H9 (cell line): ENCODE measurements at regions not wholly inside any gene's neighbourhood (a gene's known extent, or its start where the extent isn't known, plus 50 kb on each side); places are given as distances from the start of the nearest gene placed in this dataset.

Experiments
- DNase-seq: peaks from one replicate; pipeline ENCODE4 v3.0.0-alpha.2; 2017
- H2AFZ ChIP-seq: one replicate; pipeline ENCODE4 v1.6.1; 2013; ENCODE audit warnings: mild to moderate bottlenecking, low read length, control low read depth, moderate library complexity
- H2AK5ac ChIP-seq: 2 replicates; pipeline ENCODE4 v1.6.1; 2013; ENCODE audit warnings: low read length, control low read depth, mixed read lengths; ENCODE audit not compliant: insufficient read length
- H2BK120ac ChIP-seq: one replicate; pipeline ENCODE4 v1.6.1; 2013; ENCODE audit warnings: low read depth, mild to moderate bottlenecking, low read length, control low read depth, inconsistent platforms; ENCODE audit not compliant: poor library complexity, severe bottlenecking
- H2BK12ac ChIP-seq: 2 replicates; pipeline ENCODE4 v1.6.1; 2013; ENCODE audit warnings: low read length, control low read depth, mixed read lengths, low read depth; ENCODE audit not compliant: insufficient read length
- H2BK15ac ChIP-seq: 2 replicates; pipeline ENCODE4 v1.6.1; 2013; ENCODE audit warnings: low read depth, low read length, control low read depth
- H2BK20ac ChIP-seq: one replicate; pipeline ENCODE4 v1.6.1; 2013; ENCODE audit warnings: low read depth, mild to moderate bottlenecking, low read length, control low read depth, inconsistent platforms; ENCODE audit not compliant: poor library complexity, severe bottlenecking
- H2BK5ac ChIP-seq: 2 replicates; pipeline ENCODE4 v1.6.1; 2013; ENCODE audit warnings: low read length, control low read depth, mixed read lengths; ENCODE audit not compliant: insufficient read length
- H3K14ac ChIP-seq: 2 replicates; pipeline ENCODE4 v1.6.1; 2013; ENCODE audit warnings: low read length, control low read depth; ENCODE audit not compliant: insufficient read depth
- H3K18ac ChIP-seq: 2 replicates; pipeline ENCODE4 v1.6.1; 2013; ENCODE audit warnings: low read depth, mild to moderate bottlenecking, mixed read lengths, low read length, control low read depth; ENCODE audit not compliant: insufficient read length
- H3K23ac ChIP-seq: 2 replicates; pipeline ENCODE4 v1.6.1; 2013; ENCODE audit warnings: low read length, control low read depth, mixed read lengths, low read depth; ENCODE audit not compliant: insufficient read length
- H3K23me2 ChIP-seq: 2 replicates; pipeline ENCODE4 v1.6.1; 2013; ENCODE audit warnings: low read depth, mild to moderate bottlenecking, mixed read lengths, low read length, control low read depth; ENCODE audit not compliant: insufficient read length, poor library complexity, severe bottlenecking
- H3K27ac ChIP-seq: 2 replicates; pipeline ENCODE4 v1.5.1; 2013; ENCODE audit warnings: low read length, control low read depth, mixed read lengths, low read depth; ENCODE audit not compliant: insufficient read length
- H3K27me3 ChIP-seq: 2 replicates; pipeline ENCODE4 v1.6.1; 2013; ENCODE audit warnings: low read length, control low read depth, inconsistent platforms; ENCODE audit not compliant: insufficient read depth
- H3K4ac ChIP-seq: 2 replicates; pipeline ENCODE4 v1.6.1; 2013; ENCODE audit warnings: low read depth, mild to moderate bottlenecking, control low read depth, inconsistent platforms, low read length, moderate library complexity
- H3K4me1 ChIP-seq: 2 replicates; pipeline ENCODE4 v1.6.1; 2013; ENCODE audit warnings: low read length, control low read depth, inconsistent platforms; ENCODE audit not compliant: insufficient read depth
- H3K4me2 ChIP-seq: 2 replicates; pipeline ENCODE4 v1.6.1; 2013; ENCODE audit warnings: low read length, control low read depth, mixed read lengths; ENCODE audit not compliant: insufficient read length, insufficient read depth
- H3K56ac ChIP-seq: 2 replicates; pipeline ENCODE4 v1.6.1; 2013; ENCODE audit warnings: low read depth, mild to moderate bottlenecking, mixed read lengths, low read length, control low read depth; ENCODE audit not compliant: insufficient read length
- H3K79me1 ChIP-seq: 2 replicates; pipeline ENCODE4 v1.6.1; 2013; ENCODE audit warnings: low read depth, mild to moderate bottlenecking, moderate library complexity, low read length, control low read depth, inconsistent platforms; ENCODE audit not compliant: insufficient read depth, poor library complexity, severe bottlenecking
- H3K79me2 ChIP-seq: 2 replicates; pipeline ENCODE4 v1.6.1; 2013; ENCODE audit warnings: low read length, control low read depth, inconsistent platforms; ENCODE audit not compliant: insufficient read depth
- H3K9ac ChIP-seq: 2 replicates; pipeline ENCODE4 v1.6.1; 2013; ENCODE audit warnings: low read length, control low read depth, mixed read lengths; ENCODE audit not compliant: insufficient read length; ENCODE audit errors: extremely low read depth
- H3K9me3 ChIP-seq: one replicate; pipeline ENCODE4 v1.6.1; 2013; ENCODE audit warnings: low read depth, low read length, inconsistent platforms; ENCODE audit not compliant: control insufficient read depth
- H3T11ph ChIP-seq: one replicate; pipeline ENCODE4 v1.6.1; 2013; ENCODE audit warnings: mild to moderate bottlenecking, low read length, control low read depth, inconsistent platforms
- H4K20me1 ChIP-seq: one replicate; pipeline ENCODE4 v1.6.1; 2013; ENCODE audit not compliant: control insufficient read depth, insufficient read length, insufficient read depth
- H4K5ac ChIP-seq: 2 replicates; pipeline ENCODE4 v1.6.1; 2013; ENCODE audit warnings: low read depth, mild to moderate bottlenecking, mixed read lengths, low read length, control low read depth; ENCODE audit not compliant: insufficient read length
- H4K8ac ChIP-seq: replicated peaks from 2 replicates; pipeline ENCODE4 v1.6.1; 2013; ENCODE audit warnings: low read length, control low read depth, mixed read lengths, low read depth; ENCODE audit not compliant: insufficient read length
- H4K91ac ChIP-seq: 2 replicates; pipeline ENCODE4 v1.6.1; 2013; ENCODE audit warnings: low read depth, mild to moderate bottlenecking, moderate library complexity, mixed read lengths, low read length, control low read depth; ENCODE audit not compliant: insufficient read length
- H3K27ac Mint-ChIP-seq, 3 experiments: 2 replicates in 2 of 3; 3 replicates in 1 of 3; pipeline ENCODE4 v1.8.0; 2020 to 2021; ENCODE audit warnings: mixed read lengths in 3 of 3, mild to moderate bottlenecking in 1 of 3, moderate library complexity in 1 of 3
- H3K27me3 Mint-ChIP-seq: 2 replicates; pipeline ENCODE4 v1.8.0; 2021; ENCODE audit warnings: low read depth, mild to moderate bottlenecking, moderate library complexity, mixed read lengths
- H3K36me3 Mint-ChIP-seq, 3 experiments: 2 replicates in 2 of 3; 3 replicates in 1 of 3; pipeline ENCODE4 v1.8.0; 2020 to 2021; ENCODE audit warnings: low read depth in 3 of 3, mixed read lengths in 3 of 3; ENCODE audit not compliant: insufficient read depth in 1 of 3
- H3K4me1 Mint-ChIP-seq, 2 experiments: 2 replicates each; pipeline ENCODE4 v1.8.0; 2020; ENCODE audit warnings: mixed read lengths in 2 of 2
- H3K4me3 Mint-ChIP-seq, 2 experiments: 2 replicates in 1 of 2; 3 replicates in 1 of 2; pipeline ENCODE4 v1.8.0; 2020 to 2021; ENCODE audit warnings: mild to moderate bottlenecking in 2 of 2, mixed read lengths in 2 of 2, moderate library complexity in 1 of 2
- H3K9me3 Mint-ChIP-seq, 2 experiments: 2 replicates in 1 of 2; 3 replicates in 1 of 2; pipeline ENCODE4 v1.8.0; 2020; ENCODE audit warnings: mild to moderate bottlenecking in 2 of 2, mixed read lengths in 2 of 2, moderate library complexity in 1 of 2
- CTCF ChIP-seq: fragments of 200-600 bp; sonication (generic); conservative IDR thresholded peaks from 3 replicates; pipeline ENCODE4 v1.8.0; 2021; ENCODE audit warnings: antibody characterized with exemption, mild to moderate bottlenecking
- WGBS: extraction: QIAGEN DNeasy Blood & Tissue Kit; methylation state at CpG from one replicate; pipeline ENCODE4 v1.1.7; 2013; ENCODE audit warnings: missing lambda C conversion rate, low lambda C conversion rate, mixed read lengths; ENCODE audit not compliant: insufficient read length; ENCODE audit errors: extremely low coverage; 5-methylcytosine and 5-hydroxymethylcytosine counted together

GRCh38 chr10:128604025-128604424 lies 477.8 kb upstream of the MKI67 start:
- no peaks in the 10 kb centered on the region for H3K9me3 ChIP-seq
- H3K27me3 ChIP-seq: no peaks in the 10 kb centered on the region
- H4K91ac ChIP-seq: no peak overlapping the region
- no peak overlapping the region for H2BK20ac ChIP-seq
- no peaks in the 10 kb centered on the region for H3K79me2 ChIP-seq
- no peak overlapping the region for H4K5ac ChIP-seq
- DNase-seq: no peak
- no peaks in the 10 kb centered on the region for H3K79me1 ChIP-seq
- no peak overlapping the region for H2BK15ac ChIP-seq
- peaks cover 6 to 11% of the 10 kb centered on the region in 2 experiments; a peak in 3 of 5 replicates for H3K9me3 Mint-ChIP-seq
- H3K4me3 Mint-ChIP-seq: no peak overlapping the region
- no peak overlapping the region for H3T11ph ChIP-seq
- H3K27me3 Mint-ChIP-seq: peaks cover under 1% of the 10 kb centered on the region
- no peak overlapping the region for H2BK120ac ChIP-seq
- no peak overlapping the region for H3K23ac ChIP-seq
- no peaks in the 10 kb centered on the region for H3K4me1 ChIP-seq
- no peak overlapping the region for H2AK5ac ChIP-seq
- WGBS: no CpG with 5 or more reads among the region's 13 CpGs
- H3K18ac ChIP-seq: no peak overlapping the region
- peaks cover 0 to 7% (median 2%) of the 10 kb centered on the region in 3 experiments; a peak in 3 of 7 replicates for H3K36me3 Mint-ChIP-seq
- no peak overlapping the region for H2AFZ ChIP-seq
- H3K27ac ChIP-seq: no peak overlapping the region
- H3K14ac ChIP-seq: no peak overlapping the region
- no peaks in the 10 kb centered on the region for H3K4me1 Mint-ChIP-seq
- H3K9ac ChIP-seq: no peak overlapping the region
- TF ChIP-seq CTCF: no peak
- H2BK5ac ChIP-seq: no peak overlapping the region
- H3K4ac ChIP-seq: no peak overlapping the region
- H3K56ac ChIP-seq: no peak overlapping the region
- H3K4me2 ChIP-seq: no peak overlapping the region
- no peak overlapping the region for H4K8ac ChIP-seq
- no peaks in the 10 kb centered on the region for H3K23me2 ChIP-seq
- H2BK12ac ChIP-seq: no peak overlapping the region
- no peak overlapping the region for H3K27ac Mint-ChIP-seq
- no peaks in the 10 kb centered on the region for H4K20me1 ChIP-seq
